DND-41 (cell line): ENCODE measurements at regions not wholly inside any gene's neighbourhood (a gene's known extent, or its start where the extent isn't known, plus 50 kb on each side); places are given as distances from the start of the nearest gene placed in this dataset.

Experiments
- ATAC-seq: fragments of 200-7000 bp; cut with Tn5 transposase; 3 replicates; pipeline ENCODE4 v1.9.1; 2021; ENCODE audit warnings: low read depth; ENCODE audit not compliant: insufficient read depth
- DNase-seq: peaks from one replicate; pipeline ENCODE4 v3.0.0-alpha.2; 2020
- H2AFZ ChIP-seq: 2 replicates; pipeline ENCODE4 v1.6.0; 2012; ENCODE audit warnings: low read depth, low read length
- H3K27ac ChIP-seq: 2 replicates; pipeline ENCODE4 v1.5.1; 2012; ENCODE audit warnings: low read length, inconsistent platforms
- H3K27me3 ChIP-seq: fragments of 200-600 bp; sonication (generic); 2 replicates; pipeline ENCODE4 v1.6.0; 2012; ENCODE audit warnings: low read length, mild to moderate bottlenecking, inconsistent platforms; ENCODE audit not compliant: insufficient read depth, poor library complexity
- H3K36me3 ChIP-seq: 2 replicates; pipeline ENCODE4 v1.5.1; 2012; ENCODE audit warnings: low read length, inconsistent platforms; ENCODE audit not compliant: insufficient read depth
- H3K4me1 ChIP-seq: 2 replicates; pipeline ENCODE4 v1.5.1; 2012; ENCODE audit warnings: mild to moderate bottlenecking, low read length; ENCODE audit not compliant: insufficient read depth
- H3K4me2 ChIP-seq: 2 replicates; pipeline ENCODE4 v1.6.0; 2012; ENCODE audit warnings: mild to moderate bottlenecking, moderate library complexity, low read length, inconsistent platforms; ENCODE audit not compliant: insufficient read depth
- H3K4me3 ChIP-seq, 2 experiments: fragments of 200-600 bp in 1 of 2; shearing (Covaris generic) in 1 of 2; 2 replicates each; pipeline ENCODE4 v1.5.1; 2012 to 2016; ENCODE audit warnings: inconsistent platforms in 2 of 2, low read length in 2 of 2, mild to moderate bottlenecking in 2 of 2, low read depth in 1 of 2, moderate library complexity in 1 of 2
- H3K79me2 ChIP-seq: 2 replicates; pipeline ENCODE4 v1.6.0; 2012; ENCODE audit warnings: low read length, inconsistent platforms; ENCODE audit not compliant: insufficient read depth
- H3K9ac ChIP-seq: 2 replicates; pipeline ENCODE4 v1.6.0; 2012; ENCODE audit warnings: low read depth, mild to moderate bottlenecking, inconsistent platforms, low read length, moderate library complexity
- H3K9me3 ChIP-seq: 2 replicates; pipeline ENCODE4 v1.5.1; 2012; ENCODE audit warnings: low read length, moderate library complexity, mild to moderate bottlenecking, inconsistent platforms; ENCODE audit not compliant: insufficient read depth, severe bottlenecking
- H4K20me1 ChIP-seq: 2 replicates; pipeline ENCODE4 v1.6.0; 2012; ENCODE audit warnings: low read length; ENCODE audit not compliant: insufficient read depth
- EZH2 ChIP-seq: IDR thresholded peaks from 3 replicates; pipeline ENCODE4 v1.6.1; 2012; ENCODE audit warnings: borderline replicate concordance, low read depth, mild to moderate bottlenecking, moderate library complexity, low read length, inconsistent platforms; ENCODE audit not compliant: severe bottlenecking
- TF ChIP-seq, protein P1 (sequence below): IDR thresholded peaks from 2 replicates; pipeline ENCODE4 v1.5.1; 2012; ENCODE audit warnings: borderline replicate concordance, low read length, moderate library complexity, mild to moderate bottlenecking; ENCODE audit not compliant: poor library complexity, severe bottlenecking; ENCODE audit errors: extremely low read depth

DNA sequence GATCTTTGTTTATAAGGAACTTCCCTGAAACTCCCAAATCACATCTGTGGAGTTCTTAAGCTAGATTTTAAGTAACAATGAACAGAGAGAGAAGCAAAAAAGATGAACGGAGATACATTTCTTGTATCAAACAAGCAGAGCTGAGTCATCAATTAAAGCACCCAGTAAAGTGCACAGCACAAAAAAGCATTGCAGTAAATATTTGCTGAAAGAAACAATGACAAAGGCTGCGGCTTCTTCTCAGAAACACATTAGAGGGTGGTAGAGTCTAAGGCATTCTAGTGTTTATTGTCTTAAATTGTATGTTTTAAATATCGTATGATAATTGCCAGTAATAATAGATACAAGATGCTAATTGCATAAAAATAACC is 941.6 kb upstream of the CHORDC1 start:
- Histone ChIP-seq H3K27ac (no peak overlapping the region), H4K20me1 (no peaks in the 10 kb centered on the region), H3K79me2 (no peaks in the 10 kb centered on the region), H3K27me3 (no peaks in the 10 kb centered on the region), H3K9ac (no peak overlapping the region), H2AFZ (no peak overlapping the region), H3K4me1 (no peaks in the 10 kb centered on the region), H3K4me2 (no peak overlapping the region), H3K9me3 (peaks cover 3% of the 10 kb centered on the region), H3K4me3 (no peak overlapping the region), H3K36me3 (no peaks in the 10 kb centered on the region)
- TF ChIP-seq, protein P1, sequence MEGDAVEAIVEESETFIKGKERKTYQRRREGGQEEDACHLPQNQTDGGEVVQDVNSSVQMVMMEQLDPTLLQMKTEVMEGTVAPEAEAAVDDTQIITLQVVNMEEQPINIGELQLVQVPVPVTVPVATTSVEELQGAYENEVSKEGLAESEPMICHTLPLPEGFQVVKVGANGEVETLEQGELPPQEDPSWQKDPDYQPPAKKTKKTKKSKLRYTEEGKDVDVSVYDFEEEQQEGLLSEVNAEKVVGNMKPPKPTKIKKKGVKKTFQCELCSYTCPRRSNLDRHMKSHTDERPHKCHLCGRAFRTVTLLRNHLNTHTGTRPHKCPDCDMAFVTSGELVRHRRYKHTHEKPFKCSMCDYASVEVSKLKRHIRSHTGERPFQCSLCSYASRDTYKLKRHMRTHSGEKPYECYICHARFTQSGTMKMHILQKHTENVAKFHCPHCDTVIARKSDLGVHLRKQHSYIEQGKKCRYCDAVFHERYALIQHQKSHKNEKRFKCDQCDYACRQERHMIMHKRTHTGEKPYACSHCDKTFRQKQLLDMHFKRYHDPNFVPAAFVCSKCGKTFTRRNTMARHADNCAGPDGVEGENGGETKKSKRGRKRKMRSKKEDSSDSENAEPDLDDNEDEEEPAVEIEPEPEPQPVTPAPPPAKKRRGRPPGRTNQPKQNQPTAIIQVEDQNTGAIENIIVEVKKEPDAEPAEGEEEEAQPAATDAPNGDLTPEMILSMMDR, result no peak
- no peak for TF ChIP-seq EZH2
- ATAC-seq, result no peak
- DNase-seq, result no peak

DNA sequence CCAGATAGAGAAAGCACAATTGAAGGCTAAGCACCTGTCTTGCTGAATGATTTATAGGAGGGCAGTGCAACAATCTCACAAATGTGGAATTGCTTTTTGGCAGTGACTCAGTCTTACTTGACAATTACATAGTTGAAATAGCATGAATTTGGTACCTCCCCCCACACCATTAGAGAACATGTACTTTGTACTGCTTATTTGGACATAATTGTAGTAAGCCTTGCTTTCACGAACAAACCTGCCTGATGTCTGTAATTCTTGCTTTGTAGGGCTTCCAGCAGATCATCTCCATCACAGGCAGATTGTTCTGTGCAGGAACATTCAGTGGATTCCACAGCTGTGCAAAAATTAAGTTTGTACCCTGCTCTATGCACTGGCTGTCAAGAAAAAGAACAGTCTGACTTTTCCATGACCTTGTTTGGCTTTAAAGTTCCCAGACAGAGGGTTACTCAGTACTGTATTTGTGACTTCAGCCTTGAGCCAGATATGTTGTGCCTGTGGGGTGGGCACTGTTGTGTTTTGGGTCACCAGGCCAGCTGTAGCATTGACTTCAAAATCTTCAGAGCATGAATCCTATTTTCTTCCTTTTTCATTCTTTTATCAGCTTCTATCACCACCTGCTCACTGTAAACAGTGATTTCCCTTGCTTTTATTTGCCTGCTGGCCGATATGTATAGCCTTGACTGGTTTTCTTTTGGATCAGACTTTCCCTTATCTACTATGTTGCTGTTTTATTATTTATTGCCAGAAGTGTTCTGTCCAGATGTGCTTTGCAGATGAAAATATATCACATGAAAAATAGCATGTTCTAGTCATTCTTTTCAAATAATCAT is 941.0 kb upstream of the CHORDC1 start:
- no peak overlapping the region for H3K27ac ChIP-seq
- ATAC-seq, result no peak

DNA sequence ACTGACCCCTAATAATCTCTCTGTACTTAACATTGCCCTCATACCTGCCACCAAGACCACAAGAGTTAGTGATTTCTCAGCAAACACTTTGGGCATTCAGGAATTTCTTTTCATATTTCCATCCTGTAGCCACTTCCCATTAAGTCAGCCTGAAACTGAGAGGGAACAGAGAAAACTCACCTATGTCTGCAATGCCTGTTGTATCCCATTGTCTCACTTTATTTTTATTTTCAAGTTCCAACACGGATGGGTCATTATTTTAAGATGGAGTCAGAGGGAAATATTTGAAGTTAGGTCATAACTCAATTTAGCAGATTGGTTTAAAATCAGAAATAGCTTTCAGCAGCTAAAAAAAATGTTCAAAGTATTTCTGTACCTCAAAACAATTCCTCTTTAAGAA is 937.8 kb upstream of the CHORDC1 start:
- TF ChIP-seq, protein P1, result no peak
- Histone ChIP-seq H3K9ac (no peak overlapping the region), H3K36me3 (no peaks in the 10 kb centered on the region), H3K9me3 (peaks cover 3% of the 10 kb centered on the region), H2AFZ (no peak overlapping the region), H3K4me2 (no peak overlapping the region), H3K27me3 (no peaks in the 10 kb centered on the region), H3K4me3 (no peak overlapping the region), H3K27ac (no peak overlapping the region), H4K20me1 (no peaks in the 10 kb centered on the region), H3K4me1 (no peaks in the 10 kb centered on the region), H3K79me2 (no peaks in the 10 kb centered on the region)
- no peak for DNase-seq
- ATAC-seq, result no peak

More for the DNA sequence above, 941.0 kb upstream of the CHORDC1 start:
- Histone ChIP-seq H3K4me1 (no peaks in the 10 kb centered on the region), H2AFZ (no peak overlapping the region), H3K36me3 (no peaks in the 10 kb centered on the region), H3K4me2 (no peak overlapping the region), H3K9ac (no peak overlapping the region), H3K27me3 (no peaks in the 10 kb centered on the region), H3K79me2 (no peaks in the 10 kb centered on the region), H3K9me3 (peaks cover 3% of the 10 kb centered on the region), H4K20me1 (no peaks in the 10 kb centered on the region), H3K4me3 (no peak overlapping the region)
- TF ChIP-seq, protein P1, result no peak
- no peak for TF ChIP-seq EZH2
- DNase-seq, result no peak
